Bronchial epithelial cell (primary cell): ENCODE measurements at regions not wholly inside any gene's neighbourhood (a gene's known extent, or its start where the extent isn't known, plus 50 kb on each side); places are given as distances from the start of the nearest gene placed in this dataset.

Experiments
- DNase-seq: peaks from one replicate; pipeline ENCODE4 v3.0.0-alpha.2; 2010; ENCODE audit warnings: low read depth
- FAIRE-seq: peaks from 2 replicates; lab custom pipeline; 2011; peaks lifted over from hg19 to GRCh38; lab: Jason Lieb, UNC
- H3K27me3 ChIP-seq: 2 replicates; pipeline ENCODE4 v1.5.1; 2011; ENCODE audit warnings: low read length; ENCODE audit not compliant: control insufficient read depth, insufficient read depth
- H3K36me3 ChIP-seq: 2 replicates; pipeline ENCODE4 v1.5.1; 2011; ENCODE audit warnings: low read length; ENCODE audit not compliant: control insufficient read depth, insufficient read depth
- H3K4me3 ChIP-seq: 2 replicates; pipeline ENCODE4 v1.5.1; 2011; ENCODE audit warnings: mild to moderate bottlenecking, low read depth, low read length, control low read depth
- CTCF ChIP-seq: IDR thresholded peaks from 2 replicates; pipeline ENCODE4 v1.5.1; 2011; ENCODE audit warnings: mild to moderate bottlenecking, moderate library complexity, low read length, control low read depth, inconsistent platforms; ENCODE audit not compliant: insufficient read depth, severe bottlenecking

GRCh38 chr3:182671541-182671940 lies 121.8 kb upstream of the ATP11B start:
- DNase-seq (no peak), FAIRE-seq (no peak)
- Histone ChIP-seq H3K27me3 (no peaks in the 10 kb centered on the region), H3K36me3 (no peaks in the 10 kb centered on the region), H3K4me3 (no peak overlapping the region)
- TF ChIP-seq CTCF, result no peak

GRCh38 chr3:182671942-182672341 lies 121.4 kb upstream of the ATP11B start:
- no peaks in the 10 kb centered on the region for H3K27me3 ChIP-seq
- H3K36me3 ChIP-seq, result no peaks in the 10 kb centered on the region
- FAIRE-seq (no peak), DNase-seq (no peak)
- TF ChIP-seq CTCF, result no peak
- no peak overlapping the region for H3K4me3 ChIP-seq

- Histone ChIP-seq H3K36me3 (no peaks in the 10 kb centered on the region), H3K27me3 (no peaks in the 10 kb centered on the region), H3K4me3 (no peak overlapping the region)
- DNase-seq (no peak), FAIRE-seq (no peak)
- no peak for TF ChIP-seq CTCF
These were observed 120.0 kb upstream of the ATP11B start for GRCh38 chr3:182673336-182673735.

GRCh38 chr3:182682263-182683241 lies 110.8 kb upstream of the ATP11B start:
- peak; percentile 45 for TF ChIP-seq CTCF
- DNase-seq, result peak; percentile 44
- no peak for FAIRE-seq

GRCh38 chr3:182683453-182683852 lies 109.9 kb upstream of the ATP11B start:
- H3K4me3 ChIP-seq, result no peak overlapping the region
- DNase-seq (peak; percentile 77), FAIRE-seq (peak; percentile 18)

More at GRCh38 chr3:182682263-182683241, 110.8 kb upstream of the ATP11B start:
- Histone ChIP-seq H3K4me3 (peak overlapping the region; percentile 50), H3K27me3 (no peaks in the 10 kb centered on the region), H3K36me3 (no peaks in the 10 kb centered on the region)

More at GRCh38 chr3:182683453-182683852, 109.9 kb upstream of the ATP11B start:
- peak; percentile 89 for TF ChIP-seq CTCF
- H3K36me3 ChIP-seq, result no peaks in the 10 kb centered on the region
- no peaks in the 10 kb centered on the region for H3K27me3 ChIP-seq
